ENCODE measurements at regions not wholly inside any gene's neighbourhood (a gene's known extent, or its start where the extent isn't known, plus 50 kb on each side); places are given as distances from the start of the nearest gene placed in this dataset.
"Not testable (repeated sequence)": the region's sequence is repeated elsewhere in the genome, so short reads cannot be mapped to it uniquely, and the experiment has no call there.

DNA sequence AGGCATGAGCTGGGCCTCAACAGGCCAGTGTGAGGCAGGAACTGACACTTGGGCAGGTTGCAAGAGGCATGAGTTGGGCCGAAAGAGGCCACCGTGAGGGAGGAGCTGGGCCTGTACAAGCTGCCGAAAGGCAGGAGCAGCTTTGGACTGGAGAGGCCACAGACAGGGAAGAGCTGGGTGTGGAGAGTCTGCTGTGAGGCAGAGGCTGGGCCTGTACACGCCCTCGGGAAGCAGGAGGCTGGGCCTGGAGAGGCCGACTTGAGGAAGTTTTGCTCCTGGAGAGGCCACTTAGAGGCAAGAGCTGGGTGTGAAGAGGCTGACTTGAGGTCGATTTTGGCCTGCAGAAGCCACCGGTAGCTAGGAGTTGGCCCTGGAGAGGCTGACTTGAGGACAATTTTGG is 73.3 kb upstream of the COBL start:
- not testable (repeated sequence) for H3K9me3 Mint-ChIP-seq; H3K27ac Mint-ChIP-seq (ENCODE audit: low read depth); ATAC-seq (replicated peaks; ENCODE audit: extremely low read depth, poor library complexity, severe bottlenecking); H3K4me3 Mint-ChIP-seq; H3K36me3 Mint-ChIP-seq (ENCODE audit: insufficient read depth); H3K27me3 Mint-ChIP-seq; DNase-seq (ENCODE audit: low spot score in 2 of 2); H3K4me1 Mint-ChIP-seq

GRCh38 chr7:51389216-51389812 is 72.7 kb upstream of the COBL start:
- H3K4me1 Mint-ChIP-seq; H3K4me3 Mint-ChIP-seq; H3K9me3 Mint-ChIP-seq; H3K27ac Mint-ChIP-seq (ENCODE audit: low read depth); H3K27me3 Mint-ChIP-seq; H3K36me3 Mint-ChIP-seq (ENCODE audit: insufficient read depth); ATAC-seq (replicated peaks; ENCODE audit: extremely low read depth, poor library complexity, severe bottlenecking); DNase-seq (ENCODE audit: low spot score in 2 of 2): not testable (repeated sequence)

GRCh38 chr7:51388241-51388640 is 71.6 kb upstream of the COBL start:
- DNase-seq (ENCODE audit: low spot score in 2 of 2); H3K27ac Mint-ChIP-seq (ENCODE audit: low read depth); H3K36me3 Mint-ChIP-seq (ENCODE audit: insufficient read depth); H3K4me1 Mint-ChIP-seq; ATAC-seq (replicated peaks; ENCODE audit: extremely low read depth, poor library complexity, severe bottlenecking); H3K9me3 Mint-ChIP-seq; H3K27me3 Mint-ChIP-seq; H3K4me3 Mint-ChIP-seq: not testable (repeated sequence)

- not testable (repeated sequence) for ATAC-seq (replicated peaks; ENCODE audit: extremely low read depth, poor library complexity, severe bottlenecking); H3K27ac Mint-ChIP-seq (ENCODE audit: low read depth); H3K27me3 Mint-ChIP-seq; H3K4me3 Mint-ChIP-seq; H3K36me3 Mint-ChIP-seq (ENCODE audit: insufficient read depth); H3K4me1 Mint-ChIP-seq; DNase-seq (ENCODE audit: low spot score in 2 of 2); H3K9me3 Mint-ChIP-seq
These were observed 70.4 kb upstream of the COBL start for GRCh38 chr7:51386806-51387568.

- not testable (repeated sequence) for H3K4me1 Mint-ChIP-seq; H3K4me3 Mint-ChIP-seq; H3K27me3 Mint-ChIP-seq; H3K9me3 Mint-ChIP-seq; H3K36me3 Mint-ChIP-seq (ENCODE audit: insufficient read depth); DNase-seq (ENCODE audit: low spot score in 2 of 2); ATAC-seq (replicated peaks; ENCODE audit: extremely low read depth, poor library complexity, severe bottlenecking); H3K27ac Mint-ChIP-seq (ENCODE audit: low read depth)
These were observed 69.6 kb upstream of the COBL start for GRCh38 chr7:51386184-51386583.

GRCh38 chr7:51382243-51382642 is 65.6 kb upstream of the COBL start:
- H3K27me3 Mint-ChIP-seq; DNase-seq (ENCODE audit: low spot score in 2 of 2); H3K27ac Mint-ChIP-seq (ENCODE audit: low read depth); ATAC-seq (replicated peaks; ENCODE audit: extremely low read depth, poor library complexity, severe bottlenecking); H3K36me3 Mint-ChIP-seq (ENCODE audit: insufficient read depth); H3K4me1 Mint-ChIP-seq; H3K4me3 Mint-ChIP-seq; H3K9me3 Mint-ChIP-seq: not testable (repeated sequence)

GRCh38 chr7:51376420-51377092 is 59.9 kb upstream of the COBL start:
- ATAC-seq (replicated peaks; ENCODE audit: extremely low read depth, poor library complexity, severe bottlenecking): no peak
- H3K4me1 Mint-ChIP-seq: no peaks in the 10 kb centered on the region
- H3K27ac Mint-ChIP-seq (ENCODE audit: low read depth): no peak overlapping the region
- DNase-seq (ENCODE audit: low spot score in 2 of 2): no peak
- H3K27me3 Mint-ChIP-seq: no peaks in the 10 kb centered on the region
- H3K4me3 Mint-ChIP-seq: no peak overlapping the region
- H3K9me3 Mint-ChIP-seq: no peaks in the 10 kb centered on the region
- no peaks in the 10 kb centered on the region for H3K36me3 Mint-ChIP-seq (ENCODE audit: insufficient read depth)

- Mint-ChIP-seq H3K9me3 (no peaks in the 10 kb centered on the region), H3K36me3 (ENCODE audit: insufficient read depth) (no peaks in the 10 kb centered on the region), H3K27me3 (no peaks in the 10 kb centered on the region), H3K27ac (ENCODE audit: low read depth) (no peak overlapping the region), H3K4me3 (no peak overlapping the region), H3K4me1 (no peaks in the 10 kb centered on the region)
- ATAC-seq (replicated peaks; ENCODE audit: extremely low read depth, poor library complexity, severe bottlenecking) (no peak), DNase-seq (ENCODE audit: low spot score in 2 of 2) (no peak)
These were observed 58.3 kb upstream of the COBL start for GRCh38 chr7:51374936-51375335.

GRCh38 chr7:51373607-51374006 is 57.0 kb upstream of the COBL start:
- not testable (repeated sequence) for H3K36me3 Mint-ChIP-seq (ENCODE audit: insufficient read depth); H3K9me3 Mint-ChIP-seq; H3K27ac Mint-ChIP-seq (ENCODE audit: low read depth); DNase-seq (ENCODE audit: low spot score in 2 of 2); H3K27me3 Mint-ChIP-seq; H3K4me1 Mint-ChIP-seq; H3K4me3 Mint-ChIP-seq; ATAC-seq (replicated peaks; ENCODE audit: extremely low read depth, poor library complexity, severe bottlenecking)

GRCh38 chr7:51369746-51370145 is 53.1 kb upstream of the COBL start:
- no peak overlapping the region for H3K4me3 Mint-ChIP-seq
- H3K27ac Mint-ChIP-seq (ENCODE audit: low read depth): no peak overlapping the region
- ATAC-seq (replicated peaks; ENCODE audit: extremely low read depth, poor library complexity, severe bottlenecking) (no peak), DNase-seq (ENCODE audit: low spot score in 2 of 2) (no peak)
- H3K27me3 Mint-ChIP-seq: no peaks in the 10 kb centered on the region
- no peaks in the 10 kb centered on the region for H3K36me3 Mint-ChIP-seq (ENCODE audit: insufficient read depth)
- no peaks in the 10 kb centered on the region for H3K9me3 Mint-ChIP-seq
- H3K4me1 Mint-ChIP-seq: no peaks in the 10 kb centered on the region

DNA sequence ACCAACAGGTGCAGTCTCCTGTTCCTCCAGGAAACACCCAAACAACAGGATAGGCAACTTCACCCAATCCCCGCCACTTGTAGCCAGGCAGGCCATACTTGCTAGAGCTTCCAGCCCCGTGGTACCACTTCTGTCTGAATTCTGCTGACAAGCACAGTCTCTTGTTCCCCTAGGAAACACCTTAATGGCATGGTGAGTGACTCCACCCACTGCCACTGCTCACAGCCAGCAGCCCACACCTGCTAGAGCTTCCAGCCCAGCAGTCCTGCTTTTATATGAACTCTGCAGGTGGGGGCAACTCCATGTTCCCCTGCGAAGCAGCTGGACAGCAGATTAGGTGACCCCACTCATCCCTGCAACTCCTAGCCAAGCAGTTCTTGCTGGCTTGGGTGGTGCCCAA is 52.6 kb upstream of the COBL start:
- H3K4me3 Mint-ChIP-seq; ATAC-seq (replicated peaks; ENCODE audit: extremely low read depth, poor library complexity, severe bottlenecking); H3K4me1 Mint-ChIP-seq; H3K9me3 Mint-ChIP-seq; DNase-seq (ENCODE audit: low spot score in 2 of 2); H3K27ac Mint-ChIP-seq (ENCODE audit: low read depth); H3K27me3 Mint-ChIP-seq; H3K36me3 Mint-ChIP-seq (ENCODE audit: insufficient read depth): not testable (repeated sequence)

GRCh38 chr7:51368334-51368733 is 51.7 kb upstream of the COBL start:
- no peaks in the 10 kb centered on the region for H3K4me1 Mint-ChIP-seq
- H3K9me3 Mint-ChIP-seq: no peaks in the 10 kb centered on the region
- H3K36me3 Mint-ChIP-seq (ENCODE audit: insufficient read depth): no peaks in the 10 kb centered on the region
- DNase-seq (ENCODE audit: low spot score in 2 of 2) (no peak), ATAC-seq (replicated peaks; ENCODE audit: extremely low read depth, poor library complexity, severe bottlenecking) (no peak)
- no peak overlapping the region for H3K4me3 Mint-ChIP-seq
- no peaks in the 10 kb centered on the region for H3K27me3 Mint-ChIP-seq
- no peak overlapping the region for H3K27ac Mint-ChIP-seq (ENCODE audit: low read depth)

GRCh38 chr7:51367614-51367968 is 51.0 kb upstream of the COBL start:
- Mint-ChIP-seq H3K27me3 (no peaks in the 10 kb centered on the region), H3K4me1 (no peaks in the 10 kb centered on the region)

More at GRCh38 chr7:51367614-51367968, 51.0 kb upstream of the COBL start:
- no peak overlapping the region for H3K27ac Mint-ChIP-seq (ENCODE audit: low read depth)
- no peaks in the 10 kb centered on the region for H3K36me3 Mint-ChIP-seq (ENCODE audit: insufficient read depth)
- no peak overlapping the region for H3K4me3 Mint-ChIP-seq
- ATAC-seq (replicated peaks; ENCODE audit: extremely low read depth, poor library complexity, severe bottlenecking) (no peak), DNase-seq (ENCODE audit: low spot score in 2 of 2) (no peak)
- peaks cover 4% of the 10 kb centered on the region for H3K9me3 Mint-ChIP-seq

All from central memory CD8-positive, alpha-beta T cell (primary cell).